ENCODE measurements at regions not wholly inside any gene's neighbourhood (a gene's known extent, or its start where the extent isn't known, plus 50 kb on each side); places are given as distances from the start of the nearest gene placed in this dataset.
"Not testable (repeated sequence)": the region's sequence is repeated elsewhere in the genome, so short reads cannot be mapped to it uniquely, and the experiment has no call there.

GRCh38 chr9:30484690-30485089 lies 1899.8 kb upstream of the ACO1 start:
- FAIRE-seq (no peak), DNase-seq (ENCODE audit: extremely low spot score, insufficient read length, low read depth) (no peak)

GRCh38 chr9:30504502-30504905 lies 1879.9 kb upstream of the ACO1 start:
- no peak for FAIRE-seq
- no peak for DNase-seq (ENCODE audit: extremely low spot score, insufficient read length, low read depth)

- no peak for FAIRE-seq
- DNase-seq (ENCODE audit: extremely low spot score, insufficient read length, low read depth) = no peak
Measured at GRCh38 chr9:30505311-30505710, 1879.1 kb upstream of the ACO1 start.

GRCh38 chr9:30506749-30507148 lies 1877.7 kb upstream of the ACO1 start:
- DNase-seq (ENCODE audit: extremely low spot score, insufficient read length, low read depth) = no peak
- no peak for FAIRE-seq

- DNase-seq (ENCODE audit: extremely low spot score, insufficient read length, low read depth) (no peak), FAIRE-seq (no peak)
Measured at GRCh38 chr9:30507166-30507565, 1877.3 kb upstream of the ACO1 start.

GRCh38 chr9:30511666-30512065 lies 1872.8 kb upstream of the ACO1 start:
- FAIRE-seq (no peak), DNase-seq (ENCODE audit: extremely low spot score, insufficient read length, low read depth) (no peak)

GRCh38 chr9:30519166-30519565 lies 1865.3 kb upstream of the ACO1 start:
- DNase-seq (ENCODE audit: extremely low spot score, insufficient read length, low read depth) (no peak), FAIRE-seq (no peak)

GRCh38 chr9:30519756-30520155 lies 1864.7 kb upstream of the ACO1 start:
- no peak for DNase-seq (ENCODE audit: extremely low spot score, insufficient read length, low read depth)
- FAIRE-seq = no peak

GRCh38 chr9:30522061-30522460 lies 1862.4 kb upstream of the ACO1 start:
- FAIRE-seq (no peak), DNase-seq (ENCODE audit: extremely low spot score, insufficient read length, low read depth) (no peak)

- no peak for FAIRE-seq
- no peak for DNase-seq (ENCODE audit: extremely low spot score, insufficient read length, low read depth)
Measured at GRCh38 chr9:30522486-30522885, 1862.0 kb upstream of the ACO1 start.

GRCh38 chr9:30524311-30524710 lies 1860.1 kb upstream of the ACO1 start:
- no peak for FAIRE-seq
- DNase-seq (ENCODE audit: extremely low spot score, insufficient read length, low read depth) = no peak

GRCh38 chr9:30534455-30534854 lies 1850.0 kb upstream of the ACO1 start:
- DNase-seq (ENCODE audit: extremely low spot score, insufficient read length, low read depth) = no peak
- FAIRE-seq = no peak

- DNase-seq (ENCODE audit: extremely low spot score, insufficient read length, low read depth) (no peak), FAIRE-seq (no peak)
Measured at GRCh38 chr9:30534896-30535295, 1849.5 kb upstream of the ACO1 start.

- FAIRE-seq (no peak), DNase-seq (ENCODE audit: extremely low spot score, insufficient read length, low read depth) (no peak)
Measured at GRCh38 chr9:30536494-30536893, 1847.9 kb upstream of the ACO1 start.

GRCh38 chr9:30539696-30540095 lies 1844.7 kb upstream of the ACO1 start:
- not testable (repeated sequence) for DNase-seq (ENCODE audit: extremely low spot score, insufficient read length, low read depth); FAIRE-seq

- DNase-seq (ENCODE audit: extremely low spot score, insufficient read length, low read depth) = no peak
- no peak for FAIRE-seq
Measured at GRCh38 chr9:30574355-30575151, 1809.9 kb upstream of the ACO1 start.

- DNase-seq (ENCODE audit: extremely low spot score, insufficient read length, low read depth) (no peak), FAIRE-seq (no peak)
Measured at GRCh38 chr9:30575218-30575617, 1809.2 kb upstream of the ACO1 start.

GRCh38 chr9:30575691-30576090 lies 1808.8 kb upstream of the ACO1 start:
- DNase-seq (ENCODE audit: extremely low spot score, insufficient read length, low read depth) (no peak), FAIRE-seq (no peak)

GRCh38 chr9:30579810-30580209 lies 1804.6 kb upstream of the ACO1 start:
- FAIRE-seq = no peak

GRCh38 chr9:30582240-30582639 lies 1802.2 kb upstream of the ACO1 start:
- no peak for FAIRE-seq
- DNase-seq (ENCODE audit: extremely low spot score, insufficient read length, low read depth) = no peak

More at GRCh38 chr9:30579810-30580209, 1804.6 kb upstream of the ACO1 start:
- no peak for DNase-seq (ENCODE audit: extremely low spot score, insufficient read length, low read depth)

GRCh38 chr9:30584559-30584958 lies 1799.9 kb upstream of the ACO1 start:
- DNase-seq (ENCODE audit: extremely low spot score, insufficient read length, low read depth) = no peak
- FAIRE-seq = no peak

- DNase-seq (ENCODE audit: extremely low spot score, insufficient read length, low read depth) (no peak), FAIRE-seq (no peak)
Measured at GRCh38 chr9:30591461-30591860, 1793.0 kb upstream of the ACO1 start.

Data from GM18507 (cell line).